ENCODE measurements at regions not wholly inside any gene's neighbourhood (a gene's known extent, or its start where the extent isn't known, plus 50 kb on each side); places are given as distances from the start of the nearest gene placed in this dataset.

DNA sequence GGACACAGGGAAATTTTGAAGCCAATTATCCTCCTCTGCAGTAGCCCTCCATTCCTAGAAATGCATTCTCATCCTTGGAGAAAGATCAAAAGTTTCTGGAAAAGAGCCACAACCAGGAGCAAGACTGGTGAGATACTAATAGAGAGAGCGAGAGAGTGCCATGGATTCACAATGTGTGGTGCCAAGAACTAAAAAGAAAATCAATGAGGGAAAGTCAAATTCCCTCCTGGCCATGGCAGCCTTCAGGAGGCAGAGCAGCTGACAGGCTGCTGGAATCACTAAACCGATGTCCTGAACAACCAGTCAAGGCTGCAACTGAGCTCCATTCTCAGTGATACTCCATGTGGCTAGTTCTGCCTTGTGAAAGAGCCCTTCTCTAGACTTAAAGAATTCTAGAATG, 561.0 kb downstream of the SOX6 start:
- TF ChIP-seq, protein P1, sequence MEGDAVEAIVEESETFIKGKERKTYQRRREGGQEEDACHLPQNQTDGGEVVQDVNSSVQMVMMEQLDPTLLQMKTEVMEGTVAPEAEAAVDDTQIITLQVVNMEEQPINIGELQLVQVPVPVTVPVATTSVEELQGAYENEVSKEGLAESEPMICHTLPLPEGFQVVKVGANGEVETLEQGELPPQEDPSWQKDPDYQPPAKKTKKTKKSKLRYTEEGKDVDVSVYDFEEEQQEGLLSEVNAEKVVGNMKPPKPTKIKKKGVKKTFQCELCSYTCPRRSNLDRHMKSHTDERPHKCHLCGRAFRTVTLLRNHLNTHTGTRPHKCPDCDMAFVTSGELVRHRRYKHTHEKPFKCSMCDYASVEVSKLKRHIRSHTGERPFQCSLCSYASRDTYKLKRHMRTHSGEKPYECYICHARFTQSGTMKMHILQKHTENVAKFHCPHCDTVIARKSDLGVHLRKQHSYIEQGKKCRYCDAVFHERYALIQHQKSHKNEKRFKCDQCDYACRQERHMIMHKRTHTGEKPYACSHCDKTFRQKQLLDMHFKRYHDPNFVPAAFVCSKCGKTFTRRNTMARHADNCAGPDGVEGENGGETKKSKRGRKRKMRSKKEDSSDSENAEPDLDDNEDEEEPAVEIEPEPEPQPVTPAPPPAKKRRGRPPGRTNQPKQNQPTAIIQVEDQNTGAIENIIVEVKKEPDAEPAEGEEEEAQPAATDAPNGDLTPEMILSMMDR (IDR thresholded peaks at IDR 0.05; ENCODE audit: extremely low read depth, missing control alignments) = no peak
- DNase-seq (ENCODE audit: low spot score) = no peak

DNA sequence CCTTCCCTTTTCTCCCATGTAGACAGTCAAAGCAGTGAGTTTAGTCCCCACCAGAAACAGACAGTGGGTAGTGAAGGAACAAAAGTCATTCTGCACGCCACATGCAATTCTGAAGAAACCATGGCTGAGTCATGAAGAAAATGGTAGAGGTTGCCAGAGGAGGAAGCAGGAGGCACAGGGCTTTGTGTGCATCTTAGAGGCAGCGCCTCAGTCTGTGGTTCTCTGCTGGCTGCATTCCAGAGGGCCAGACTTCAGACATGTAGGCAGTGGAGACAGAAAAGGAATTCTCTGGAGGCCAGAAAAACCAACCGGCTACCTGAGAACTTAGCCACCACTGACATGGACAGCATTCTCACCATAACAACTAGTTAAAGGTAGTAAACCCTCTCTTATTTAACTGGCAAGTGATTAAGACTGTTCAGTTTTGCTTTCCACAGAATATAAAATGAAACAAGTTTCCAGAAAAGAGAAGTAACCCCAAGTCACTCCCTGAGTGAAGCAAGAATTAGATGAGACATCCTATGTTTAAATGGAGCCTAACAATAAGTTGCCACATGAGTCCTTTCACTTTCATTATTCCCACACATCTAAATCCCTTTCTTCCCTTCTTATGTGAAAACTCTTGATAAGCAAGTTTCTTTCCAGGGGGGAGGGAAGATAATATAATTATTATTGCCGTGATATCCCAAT, 556.1 kb downstream of the SOX6 start:
- no peak for DNase-seq (ENCODE audit: low spot score)
- TF ChIP-seq, protein P1 (IDR thresholded peaks at IDR 0.05; ENCODE audit: extremely low read depth, missing control alignments) = no peak

DNA sequence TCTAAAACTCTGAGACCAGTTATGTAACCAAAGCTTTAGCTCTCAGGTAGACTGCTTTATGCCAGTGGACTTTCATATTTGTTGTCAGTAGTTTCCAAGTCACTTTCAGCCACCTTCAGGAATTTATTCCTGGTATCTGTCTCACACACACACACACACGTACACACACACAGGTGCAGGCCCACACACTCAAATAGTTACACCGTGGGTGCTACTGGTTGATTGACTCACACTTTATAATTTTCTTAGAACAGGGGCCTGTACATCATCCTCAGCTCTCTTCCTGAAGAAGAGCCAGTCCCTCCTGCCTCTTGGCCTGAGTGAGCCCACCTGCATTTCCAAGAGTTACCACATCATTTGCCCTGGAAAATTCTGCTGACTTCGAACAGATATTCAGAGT, 555.2 kb downstream of the SOX6 start:
- TF ChIP-seq, protein P1 (IDR thresholded peaks at IDR 0.05; ENCODE audit: extremely low read depth, missing control alignments) = no peak
- DNase-seq (ENCODE audit: low spot score) = no peak

DNA sequence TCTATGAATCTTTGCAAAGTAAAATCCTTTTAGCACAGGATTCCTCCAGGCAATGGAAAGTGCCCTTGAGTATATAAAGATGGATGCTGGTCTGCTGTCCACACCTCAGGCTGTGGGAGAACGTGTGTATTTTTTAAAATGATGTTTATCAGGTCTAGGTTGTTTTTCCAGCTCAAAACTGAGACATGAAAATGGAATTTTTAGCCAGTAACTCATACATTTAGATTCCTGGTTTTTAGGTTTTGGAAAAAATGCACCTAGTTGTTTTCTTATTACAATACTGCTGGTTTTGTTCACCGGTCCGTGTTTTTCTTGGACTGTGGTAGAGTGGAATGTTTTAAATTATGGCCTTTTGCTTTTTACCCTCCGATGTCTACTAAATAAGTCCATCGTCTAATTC, 554.7 kb downstream of the SOX6 start:
- TF ChIP-seq, protein P1 (IDR thresholded peaks at IDR 0.05; ENCODE audit: extremely low read depth, missing control alignments) = no peak
- DNase-seq (ENCODE audit: low spot score) = no peak

DNA sequence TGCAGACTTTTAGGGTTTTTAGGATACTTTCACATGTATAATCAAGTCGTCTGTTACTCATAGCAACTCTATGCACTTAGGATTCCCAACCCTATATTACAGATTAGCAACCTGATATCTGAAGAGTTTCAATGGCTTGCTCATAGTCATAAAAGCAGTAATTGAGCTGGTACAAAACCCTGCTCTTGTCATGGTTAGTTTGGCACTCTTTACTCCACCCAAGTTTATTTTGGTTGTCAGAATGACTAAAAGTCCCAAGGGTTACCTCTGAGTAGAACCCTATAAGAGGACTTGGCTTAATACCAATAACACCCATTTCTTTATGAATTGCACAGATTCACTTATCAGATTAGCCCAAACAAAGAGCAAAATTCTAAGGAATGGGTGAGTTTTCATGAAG, 550.6 kb downstream of the SOX6 start:
- no peak for DNase-seq (ENCODE audit: low spot score)
- TF ChIP-seq, protein P1 (IDR thresholded peaks at IDR 0.05; ENCODE audit: extremely low read depth, missing control alignments) = no peak

DNA sequence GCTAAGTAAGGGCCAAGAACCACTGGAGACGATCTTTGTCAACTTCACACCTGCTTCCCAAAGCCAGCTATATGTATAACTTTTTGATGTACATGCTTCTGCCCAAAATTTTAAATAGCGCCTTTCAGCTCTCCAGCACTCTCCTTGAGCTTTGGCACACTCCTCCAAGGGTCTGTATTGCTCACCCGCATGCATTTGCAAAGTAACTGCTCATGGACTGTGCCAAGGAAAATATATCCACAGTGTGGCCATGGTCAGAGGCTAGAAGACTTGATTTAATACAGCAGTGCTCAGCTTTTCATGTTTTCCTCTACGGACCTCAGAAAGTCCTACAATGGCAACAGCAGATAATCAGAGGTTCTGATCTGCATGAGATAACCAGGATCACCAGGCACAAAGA, 550.1 kb downstream of the SOX6 start:
- TF ChIP-seq, protein P1 (IDR thresholded peaks at IDR 0.05; ENCODE audit: extremely low read depth, missing control alignments) = no peak
- no peak for DNase-seq (ENCODE audit: low spot score)

DNA sequence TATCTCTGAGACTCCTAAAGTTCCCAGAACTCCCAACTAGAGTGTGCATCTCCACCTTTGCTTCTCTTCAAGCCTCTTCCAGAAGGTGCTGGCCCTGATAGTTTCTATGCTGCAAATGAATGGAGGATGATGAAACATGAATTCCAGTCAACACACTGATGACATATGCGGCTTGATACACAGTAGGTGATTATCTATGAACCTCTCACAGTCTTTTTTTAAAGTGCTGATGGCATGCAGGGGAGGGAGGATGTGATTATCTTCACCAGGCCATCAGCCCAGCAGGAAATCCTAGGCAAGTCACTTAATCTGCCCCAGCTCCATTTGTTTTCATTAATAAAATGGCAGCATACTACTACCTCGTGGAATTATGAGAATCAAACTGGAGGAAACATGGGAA, 548.5 kb downstream of the SOX6 start:
- TF ChIP-seq, protein P1 (IDR thresholded peaks at IDR 0.05; ENCODE audit: extremely low read depth, missing control alignments) = no peak
- DNase-seq (ENCODE audit: low spot score) = no peak

All from GM20000 (cell line).